Breast epithelium (tissue), 4 donors: ENCODE measurements at regions not wholly inside any gene's neighbourhood (a gene's known extent, or its start where the extent isn't known, plus 50 kb on each side); places are given as distances from the start of the nearest gene placed in this dataset.

ENCODE experiments used
- DNase-seq, 2 donors: peaks; one replicate each; pipeline ENCODE4 v3.0.0-alpha.2; 2019; ENCODE audit warnings: low spot score in 2 of 2
- H3K27ac ChIP-seq, 2 donors: fragments of 200-600 bp; sonication (generic) in 1 of 2; one replicate each; pipeline ENCODE4 v1.5.1; 2016 to 2019; ENCODE audit warnings: mild to moderate bottlenecking in 1 of 2
- H3K27me3 ChIP-seq, 2 donors: fragments of 200-600 bp; sonication (generic) in 1 of 2; one replicate each; pipeline versions ENCODE4 v1.5.1 to v1.6.0; 2017 to 2019; ENCODE audit warnings: control low read depth in 1 of 2, mild to moderate bottlenecking in 1 of 2
- H3K36me3 ChIP-seq: fragments of 200-600 bp; one replicate; pipeline ENCODE4 v1.5.1; 2019
- H3K4me1 ChIP-seq, 2 donors: fragments of 200-600 bp; sonication (generic); one replicate each; pipeline ENCODE4 v1.5.1; 2016 to 2019; ENCODE audit warnings: control low read depth in 1 of 2
- H3K4me3 ChIP-seq, 3 donors: fragments of 200-600 bp; sonication (generic); 1 replicate in 2 of 3; 2 replicates in 1 of 3; pipeline ENCODE4 v1.5.1; 2016 to 2019; ENCODE audit warnings: mild to moderate bottlenecking in 3 of 3, moderate library complexity in 2 of 3
- H3K9me3 ChIP-seq, 2 donors: fragments of 200-600 bp; sonication (generic) in 1 of 2; one replicate each; pipeline ENCODE4 v1.5.1; 2016 to 2019; ENCODE audit warnings: control low read depth in 1 of 2
- POLR2A ChIP-seq: fragments of 450-650 bp; IDR thresholded peaks from one replicate; pipeline ENCODE4 v1.6.1; 2016; ENCODE audit warnings: antibody characterized with exemption, mild to moderate bottlenecking, moderate library complexity
- POLR2AphosphoS5 ChIP-seq, 3 donors: sonication (generic); formaldehyde crosslinking; IDR thresholded peaks; one replicate each; pipeline ENCODE4 v1.6.1; 2017; ENCODE audit warnings: antibody characterized with exemption in 3 of 3
- intact Hi-C: fragments of 100-400 bp; cut with DNase I; formaldehyde crosslinking; loops from one replicate; pipeline ENCODE4 v1.15.1; 2023; ENCODE audit warnings: low total_unique reads
- TF ChIP-seq, protein P1 (sequence below), 3 donors: fragments of 450-650 bp; IDR thresholded peaks; one replicate each; pipeline ENCODE4 v1.5.1; 2016 to 2017; ENCODE audit warnings: antibody characterized with exemption in 3 of 3, mild to moderate bottlenecking in 3 of 3, moderate library complexity in 3 of 3

DNA sequence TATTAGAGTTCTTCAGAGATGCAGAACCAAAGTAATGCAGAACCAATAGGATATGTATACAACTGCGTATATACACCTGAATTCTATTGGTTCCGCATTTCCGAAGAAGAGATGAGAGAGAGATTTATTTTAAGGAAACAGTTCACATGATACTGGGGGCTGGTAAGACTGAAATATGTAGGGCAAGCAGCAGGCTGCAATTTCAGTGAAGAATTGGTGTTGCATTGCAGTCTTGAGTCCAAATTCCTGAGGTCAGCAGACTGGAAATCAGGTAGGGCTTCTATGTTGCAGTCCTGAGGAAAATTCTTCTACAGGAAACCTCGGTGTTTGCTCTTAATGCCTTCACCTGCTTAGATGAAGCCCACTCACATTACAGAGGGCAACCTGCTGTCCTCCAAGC is 128.2 kb upstream of the MED13 start:
- Histone ChIP-seq H3K9me3 (no peaks in the 10 kb centered on the region), H3K4me3 (no peak overlapping the region), H3K36me3 (no peaks in the 10 kb centered on the region), H3K27ac (no peak overlapping the region), H3K27me3 (no peaks in the 10 kb centered on the region), H3K4me1 (no peaks in the 10 kb centered on the region)
- TF ChIP-seq, protein P1, sequence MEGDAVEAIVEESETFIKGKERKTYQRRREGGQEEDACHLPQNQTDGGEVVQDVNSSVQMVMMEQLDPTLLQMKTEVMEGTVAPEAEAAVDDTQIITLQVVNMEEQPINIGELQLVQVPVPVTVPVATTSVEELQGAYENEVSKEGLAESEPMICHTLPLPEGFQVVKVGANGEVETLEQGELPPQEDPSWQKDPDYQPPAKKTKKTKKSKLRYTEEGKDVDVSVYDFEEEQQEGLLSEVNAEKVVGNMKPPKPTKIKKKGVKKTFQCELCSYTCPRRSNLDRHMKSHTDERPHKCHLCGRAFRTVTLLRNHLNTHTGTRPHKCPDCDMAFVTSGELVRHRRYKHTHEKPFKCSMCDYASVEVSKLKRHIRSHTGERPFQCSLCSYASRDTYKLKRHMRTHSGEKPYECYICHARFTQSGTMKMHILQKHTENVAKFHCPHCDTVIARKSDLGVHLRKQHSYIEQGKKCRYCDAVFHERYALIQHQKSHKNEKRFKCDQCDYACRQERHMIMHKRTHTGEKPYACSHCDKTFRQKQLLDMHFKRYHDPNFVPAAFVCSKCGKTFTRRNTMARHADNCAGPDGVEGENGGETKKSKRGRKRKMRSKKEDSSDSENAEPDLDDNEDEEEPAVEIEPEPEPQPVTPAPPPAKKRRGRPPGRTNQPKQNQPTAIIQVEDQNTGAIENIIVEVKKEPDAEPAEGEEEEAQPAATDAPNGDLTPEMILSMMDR (IDR thresholded peaks at IDR 0.05), result no peak
- no peak for TF ChIP-seq POLR2A
- TF ChIP-seq POLR2AphosphoS5 (IDR thresholded peaks at IDR 0.05), result no peak
- no peak for DNase-seq
- intact Hi-C loops, result no loop called here

DNA sequence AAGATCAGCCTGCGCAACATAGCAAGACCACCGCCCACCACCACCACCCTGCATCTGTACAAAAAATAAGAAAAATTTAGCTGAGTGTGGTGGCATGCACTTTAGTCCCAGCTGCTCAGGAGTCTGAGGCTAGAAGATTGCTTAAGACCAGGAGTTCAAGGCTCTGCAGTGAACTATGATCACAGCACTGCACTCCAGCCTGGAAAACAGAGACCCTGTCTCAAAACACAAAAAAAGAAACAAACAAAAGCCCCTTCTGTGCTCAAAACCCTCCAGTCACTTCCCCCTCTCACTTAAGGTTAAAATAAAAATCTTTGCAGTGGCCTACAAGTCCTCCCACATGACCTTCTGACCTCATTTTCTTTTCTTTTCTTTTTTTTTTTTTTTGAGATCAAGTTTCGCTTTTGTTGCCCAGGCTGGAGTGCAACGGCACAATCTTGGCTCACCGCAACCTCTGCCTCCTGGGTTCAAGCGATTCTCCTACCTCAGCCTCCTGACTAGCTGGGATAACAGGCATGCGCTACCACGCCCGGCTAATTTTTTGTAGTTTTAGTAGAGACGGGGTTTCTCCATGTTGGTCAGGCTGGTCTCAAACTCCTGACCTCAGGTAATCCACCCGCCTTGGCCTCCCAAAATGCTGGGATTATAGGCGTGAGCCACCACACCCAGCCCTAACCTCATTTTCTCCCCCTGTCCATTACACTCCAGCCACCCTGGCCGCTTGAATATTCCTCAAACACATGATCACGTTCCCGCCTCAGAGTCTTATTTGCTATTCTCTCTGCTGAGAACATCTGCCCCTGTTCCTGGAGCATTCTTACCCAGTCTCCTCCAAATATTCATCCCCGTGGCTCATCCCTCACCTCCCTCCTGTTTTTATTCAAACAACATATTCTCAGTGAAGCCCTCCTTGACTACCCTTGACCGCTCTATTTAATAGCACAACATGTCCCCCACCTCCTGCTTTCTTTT is 126.6 kb upstream of the MED13 start:
- Histone ChIP-seq H3K27me3 (no peaks in the 10 kb centered on the region), H3K27ac (no peak overlapping the region), H3K4me1 (no peaks in the 10 kb centered on the region), H3K36me3 (no peaks in the 10 kb centered on the region), H3K9me3 (no peaks in the 10 kb centered on the region), H3K4me3 (no peak overlapping the region)
- no peak for TF ChIP-seq POLR2A
- TF ChIP-seq, protein P1 (IDR thresholded peaks at IDR 0.05), result no peak
- TF ChIP-seq POLR2AphosphoS5 (IDR thresholded peaks at IDR 0.05), result no peak
- intact Hi-C loops, result no loop called here
- DNase-seq, result no peak

GRCh38 chr17:62189377-62189776 is 124.3 kb upstream of the MED13 start:
- Histone ChIP-seq H3K36me3 (no peaks in the 10 kb centered on the region), H3K27me3 (no peaks in the 10 kb centered on the region), H3K4me1 (no peaks in the 10 kb centered on the region), H3K27ac (no peak overlapping the region), H3K4me3 (no peak overlapping the region), H3K9me3 (no peaks in the 10 kb centered on the region)
- intact Hi-C loops, result no loop called here
- TF ChIP-seq POLR2A (no peak), POLR2AphosphoS5 (IDR thresholded peaks at IDR 0.05) (no peak)
- TF ChIP-seq, protein P1 (IDR thresholded peaks at IDR 0.05), result no peak
- no peak for DNase-seq

GRCh38 chr17:62188713-62189112 is 123.6 kb upstream of the MED13 start:
- no peaks in the 10 kb centered on the region for H3K27me3 ChIP-seq
- TF ChIP-seq, protein P1 (IDR thresholded peaks at IDR 0.05), result no peak
- no peak for TF ChIP-seq POLR2AphosphoS5 (IDR thresholded peaks at IDR 0.05)
- no peak for TF ChIP-seq POLR2A
- no peaks in the 10 kb centered on the region for H3K36me3 ChIP-seq
- H3K9me3 ChIP-seq, result no peaks in the 10 kb centered on the region
- no peak for DNase-seq
- no peak overlapping the region for H3K27ac ChIP-seq
- intact Hi-C loops, result no loop called here
- H3K4me3 ChIP-seq, result no peak overlapping the region
- H3K4me1 ChIP-seq, result no peaks in the 10 kb centered on the region

- Histone ChIP-seq H3K36me3 (no peaks in the 10 kb centered on the region), H3K4me3 (no peak overlapping the region), H3K4me1 (no peaks in the 10 kb centered on the region), H3K9me3 (no peaks in the 10 kb centered on the region), H3K27ac (no peak overlapping the region), H3K27me3 (no peaks in the 10 kb centered on the region)
- DNase-seq, result no peak
- TF ChIP-seq POLR2A, result no peak
- TF ChIP-seq, protein P1 (IDR thresholded peaks at IDR 0.05), result no peak
- TF ChIP-seq POLR2AphosphoS5 (IDR thresholded peaks at IDR 0.05), result no peak
- intact Hi-C loops, result no loop called here
These were observed 122.6 kb upstream of the MED13 start for GRCh38 chr17:62187681-62188080.
